Ammon's horn (tissue), 1 donor: ENCODE measurements at regions not wholly inside any gene's neighbourhood (a gene's known extent, or its start where the extent isn't known, plus 50 kb on each side); places are given as distances from the start of the nearest gene placed in this dataset.

Experiments
- DNase-seq: peaks from one replicate; pipeline ENCODE4 v3.0.0-alpha.2; 2016; ENCODE audit warnings: low spot score

DNA sequence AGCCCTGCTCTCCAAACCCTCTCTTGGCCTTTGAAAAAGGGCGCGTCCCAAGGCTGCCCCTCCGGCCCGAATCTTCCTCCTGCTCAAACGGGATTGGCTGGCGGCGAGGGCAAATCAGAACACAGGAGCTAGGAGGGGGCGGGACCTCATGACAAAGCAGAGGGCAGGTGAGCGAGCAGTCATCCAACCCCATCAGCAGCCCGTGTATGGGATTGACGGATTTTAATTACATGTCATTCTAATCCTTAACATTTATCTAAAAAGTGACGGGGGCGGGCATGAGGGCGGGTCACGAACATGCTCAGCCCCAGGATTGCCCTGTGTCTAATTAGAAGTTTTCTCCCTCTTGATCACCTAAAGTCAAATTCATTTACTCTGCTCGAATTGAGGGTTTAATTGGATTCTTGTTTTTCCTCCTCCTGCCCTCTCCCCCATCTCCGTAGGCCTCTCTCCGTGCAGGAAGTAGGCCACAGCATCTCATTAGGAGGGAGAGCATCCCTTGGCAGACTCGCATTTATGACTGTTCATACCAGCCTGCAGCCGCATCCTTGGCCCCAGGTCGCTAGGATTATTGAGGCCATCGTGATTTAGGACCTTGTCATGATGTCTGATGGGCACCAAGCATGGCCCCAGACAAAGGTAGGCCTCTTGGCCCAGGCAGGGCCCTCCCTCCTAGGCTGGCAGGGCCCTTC lies 147.1 kb downstream of the CHST1 start:
- DNase-seq: no peak

DNA sequence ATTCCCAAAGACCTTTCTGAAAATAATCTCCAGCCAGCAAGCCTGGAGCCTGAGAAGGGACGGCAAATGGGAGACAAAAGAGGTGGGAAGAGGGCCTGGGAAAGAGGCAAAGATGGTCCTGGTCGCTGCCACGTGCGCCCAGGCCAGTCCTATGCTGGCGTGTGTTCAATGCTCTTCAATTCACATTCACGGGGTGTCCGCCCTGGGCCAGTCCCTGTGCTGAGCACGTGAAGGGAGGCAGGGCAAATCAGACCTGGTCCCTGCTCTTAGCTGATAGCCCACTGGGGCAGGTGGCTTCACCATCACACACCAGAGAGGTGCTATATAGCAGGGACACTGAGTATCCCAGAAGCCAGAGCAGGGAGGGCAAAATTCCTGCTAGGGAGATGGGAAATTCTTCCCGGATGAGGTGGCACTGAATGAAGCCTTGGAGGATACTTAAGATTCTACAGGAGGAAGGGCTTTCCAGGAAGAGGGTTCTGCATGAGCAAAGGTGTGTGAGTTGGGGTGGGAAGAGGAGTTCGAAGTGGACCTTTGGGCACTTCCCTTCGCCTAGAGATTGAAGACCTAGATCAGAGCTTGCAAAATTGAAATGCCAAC lies 148.2 kb downstream of the CHST1 start:
- no peak for DNase-seq

DNA sequence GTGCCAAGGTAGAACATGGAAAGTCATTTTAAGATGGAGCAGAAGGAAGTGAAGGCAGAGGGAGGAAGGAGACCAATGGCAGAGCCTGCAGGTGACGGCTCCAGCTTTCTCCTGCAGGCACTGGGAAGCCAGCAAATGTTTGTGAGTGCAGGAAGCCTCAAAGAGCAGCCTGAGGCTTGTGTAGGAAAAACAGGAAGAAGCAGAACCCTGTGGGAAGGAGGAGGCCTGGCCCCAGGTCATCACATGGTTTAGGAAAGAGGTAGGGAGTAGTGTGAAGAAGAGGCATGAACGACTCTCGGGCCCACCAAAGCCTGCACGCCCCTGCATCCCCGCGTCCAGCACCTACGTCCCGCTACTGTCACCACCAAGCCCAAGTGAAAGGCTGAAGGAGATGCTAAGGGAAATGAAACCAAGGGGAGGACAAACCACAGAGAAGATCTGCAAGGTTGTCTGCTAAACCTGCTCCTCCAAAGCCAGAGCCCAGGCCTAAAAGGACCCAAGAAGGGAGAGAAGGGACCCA lies 151.5 kb downstream of the CHST1 start:
- no peak for DNase-seq

DNA sequence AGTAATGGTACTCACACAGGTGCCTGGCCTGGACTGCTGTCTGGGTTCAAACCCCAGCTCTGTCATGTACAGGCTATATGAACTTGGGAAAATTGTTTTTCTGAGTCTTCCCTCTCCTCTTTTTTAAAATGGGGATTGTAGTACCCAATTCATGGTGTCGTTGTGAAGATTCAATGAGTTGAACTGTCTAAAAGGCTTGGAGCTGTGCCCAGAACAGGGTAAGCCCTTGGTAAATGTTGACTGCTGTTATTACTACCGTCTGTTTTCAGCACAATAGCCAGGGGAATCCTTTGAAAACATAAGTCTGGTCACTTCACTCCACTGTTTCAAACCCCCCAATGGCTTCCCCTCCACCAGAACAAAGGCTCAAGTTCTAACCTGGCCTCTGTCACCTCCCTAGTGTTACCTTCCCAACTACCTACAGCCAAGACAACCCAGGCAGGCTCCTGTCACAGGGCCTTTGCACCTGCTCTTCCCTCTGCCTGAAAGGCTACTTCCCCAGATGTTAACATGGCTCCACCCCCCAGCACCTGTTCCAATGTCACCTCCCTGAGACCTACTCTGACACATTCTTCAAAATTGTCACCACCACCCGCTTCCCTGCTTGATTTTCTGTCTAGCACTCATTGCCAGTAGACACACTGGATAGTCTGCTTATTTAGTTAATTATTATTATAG lies 152.8 kb downstream of the CHST1 start:
- no peak for DNase-seq

DNA sequence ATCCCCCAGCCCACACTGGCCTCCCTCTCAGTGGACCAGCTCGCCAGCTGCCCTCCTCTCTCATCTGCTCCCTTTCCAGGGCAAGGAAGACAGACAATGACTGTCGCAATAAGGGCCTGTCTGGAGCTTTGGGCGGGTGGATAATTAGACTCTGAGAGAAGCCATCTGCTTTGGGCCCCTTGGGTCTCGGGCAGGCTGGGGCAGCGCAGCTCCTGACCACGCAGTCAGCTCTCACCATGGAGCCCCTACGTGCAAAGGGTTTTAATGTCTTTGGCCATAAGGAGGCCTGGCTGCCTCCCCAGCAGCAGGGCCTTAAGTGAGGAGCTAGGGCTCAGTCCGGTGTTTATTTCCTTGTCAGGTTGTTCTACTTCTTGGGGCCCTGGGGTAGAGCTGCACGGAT lies 153.9 kb downstream of the CHST1 start:
- DNase-seq: no peak

DNA sequence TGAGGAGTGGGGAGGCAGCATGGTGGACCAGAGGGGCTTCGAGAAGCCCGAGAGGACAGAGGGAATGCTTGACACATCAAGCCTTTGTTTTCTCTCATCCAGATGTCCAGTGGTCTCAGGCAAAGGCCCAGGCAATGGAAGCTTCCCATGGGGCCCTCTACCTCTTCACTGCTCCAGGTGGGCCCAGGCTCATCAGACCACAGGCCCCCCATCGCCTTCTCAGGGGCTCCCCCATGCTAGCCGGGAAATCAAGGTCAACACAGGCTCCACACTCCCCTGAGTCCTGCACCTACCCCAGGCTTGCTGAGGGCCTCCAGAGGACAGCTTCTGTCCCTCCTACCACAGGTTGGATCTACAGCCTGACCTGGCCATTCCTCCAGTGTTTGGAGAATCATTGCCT lies 157.5 kb downstream of the CHST1 start:
- no peak for DNase-seq

DNA sequence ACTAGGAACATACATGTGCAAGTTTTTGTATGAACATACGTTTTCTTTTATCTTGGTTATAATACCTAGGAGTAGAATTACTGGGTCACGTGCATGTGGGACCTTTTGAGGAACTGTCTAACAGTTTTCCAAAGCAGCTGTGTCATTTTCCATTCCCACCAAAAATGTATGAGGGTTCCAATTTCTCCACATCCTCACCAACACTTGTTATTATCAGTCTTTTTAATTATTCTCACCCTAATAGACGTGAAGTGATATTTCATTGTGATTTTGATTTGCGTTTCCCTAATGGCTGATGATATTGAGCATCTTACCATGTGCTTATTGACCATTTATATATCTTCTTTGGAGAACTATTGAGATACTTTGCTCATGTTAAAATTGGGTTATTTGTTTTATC lies 162.1 kb downstream of the CHST1 start:
- DNase-seq: no peak

DNA sequence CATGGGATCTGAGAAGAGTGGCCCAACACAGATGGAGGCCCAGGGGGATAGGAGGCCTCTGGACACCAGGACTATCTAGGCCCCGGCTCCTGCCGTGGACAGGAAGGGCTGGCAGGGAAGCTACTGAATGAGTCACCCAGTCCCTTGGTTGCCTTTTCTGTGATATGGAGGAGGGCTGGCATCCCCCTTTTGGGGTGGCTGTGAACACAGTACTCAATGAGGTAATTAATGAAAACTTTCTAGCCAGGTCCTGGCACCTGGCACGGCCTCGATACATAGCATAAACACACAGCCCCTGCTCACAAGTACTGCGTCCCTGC lies 163.2 kb downstream of the CHST1 start:
- DNase-seq: no peak

DNA sequence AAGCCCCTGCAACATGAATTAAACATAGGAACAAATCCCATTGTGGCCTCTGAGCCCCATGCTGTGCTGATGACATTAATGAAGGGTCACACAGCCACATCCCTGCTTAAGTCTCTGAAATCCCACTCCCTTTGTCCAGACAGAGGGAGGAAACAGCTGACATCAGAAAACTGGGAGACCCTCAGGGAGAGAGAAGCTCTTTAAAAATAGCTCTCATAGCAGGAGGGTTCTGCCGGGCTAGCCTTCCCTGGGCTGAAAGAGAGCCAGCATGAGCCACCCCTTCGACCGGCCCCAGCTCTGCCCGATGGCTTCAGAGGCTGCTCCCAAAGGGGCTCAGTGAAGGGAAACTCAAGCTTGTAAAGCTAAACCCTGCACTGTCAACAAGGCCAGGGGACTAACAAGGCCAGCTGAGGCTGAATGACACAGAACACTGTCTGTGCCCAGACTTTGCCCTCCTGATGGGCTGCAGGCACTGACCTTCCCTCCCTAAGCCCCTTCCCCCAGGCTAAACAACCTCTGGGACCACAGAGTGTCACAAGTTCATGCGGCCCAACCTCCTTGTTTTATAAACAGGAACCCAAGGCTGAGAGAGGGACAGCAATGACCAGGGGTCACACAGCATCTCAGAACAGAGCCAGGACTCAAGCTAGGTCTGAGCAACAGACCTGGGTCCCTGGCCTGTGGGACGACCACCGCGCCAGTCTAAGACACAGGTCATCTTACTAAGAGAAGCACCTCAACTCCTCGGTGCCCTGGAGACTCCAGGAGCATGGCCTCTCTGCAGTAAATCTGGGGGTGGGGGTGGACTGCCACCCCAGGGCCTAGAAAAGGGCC lies 163.8 kb downstream of the CHST1 start:
- DNase-seq: no peak

DNA sequence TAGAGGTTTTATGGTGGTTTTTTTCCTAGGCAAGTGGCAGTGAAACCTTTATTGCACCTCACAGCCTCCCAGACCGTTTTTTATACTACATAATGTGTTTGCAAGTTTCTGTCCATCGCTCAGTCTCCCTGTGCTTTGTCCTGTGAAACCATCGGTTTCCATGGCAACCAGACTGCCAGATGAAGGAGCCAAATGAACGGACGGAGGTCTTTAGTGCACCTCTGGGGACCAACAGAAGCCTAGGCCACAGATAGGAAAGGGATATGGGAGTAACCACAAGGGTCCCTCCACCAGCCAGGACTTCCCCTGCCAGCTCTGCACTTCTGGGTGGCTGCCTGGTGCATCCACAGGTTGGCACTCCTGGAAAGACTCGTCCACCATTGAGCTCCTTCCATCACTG lies 165.0 kb downstream of the CHST1 start:
- DNase-seq: no peak

DNA sequence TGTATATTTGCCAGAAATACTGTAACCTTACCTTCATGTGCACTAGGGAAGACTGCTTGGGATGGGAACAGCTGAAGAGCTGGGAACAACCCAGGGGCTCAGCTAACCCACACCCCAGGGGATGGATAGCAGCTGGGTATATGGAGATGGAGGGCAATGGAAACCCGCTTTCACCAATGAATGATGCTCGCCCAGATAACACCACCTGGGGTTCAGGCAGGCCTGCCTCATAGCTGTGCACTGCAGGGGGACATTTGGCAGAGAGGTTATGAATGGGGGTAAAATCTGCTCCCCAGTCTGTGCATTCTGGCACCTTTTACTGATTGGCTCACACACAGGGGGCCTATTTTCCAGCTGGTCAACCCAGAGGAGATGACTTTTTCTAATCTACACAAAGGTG lies 170.7 kb downstream of the CHST1 start:
- DNase-seq: no peak

DNA sequence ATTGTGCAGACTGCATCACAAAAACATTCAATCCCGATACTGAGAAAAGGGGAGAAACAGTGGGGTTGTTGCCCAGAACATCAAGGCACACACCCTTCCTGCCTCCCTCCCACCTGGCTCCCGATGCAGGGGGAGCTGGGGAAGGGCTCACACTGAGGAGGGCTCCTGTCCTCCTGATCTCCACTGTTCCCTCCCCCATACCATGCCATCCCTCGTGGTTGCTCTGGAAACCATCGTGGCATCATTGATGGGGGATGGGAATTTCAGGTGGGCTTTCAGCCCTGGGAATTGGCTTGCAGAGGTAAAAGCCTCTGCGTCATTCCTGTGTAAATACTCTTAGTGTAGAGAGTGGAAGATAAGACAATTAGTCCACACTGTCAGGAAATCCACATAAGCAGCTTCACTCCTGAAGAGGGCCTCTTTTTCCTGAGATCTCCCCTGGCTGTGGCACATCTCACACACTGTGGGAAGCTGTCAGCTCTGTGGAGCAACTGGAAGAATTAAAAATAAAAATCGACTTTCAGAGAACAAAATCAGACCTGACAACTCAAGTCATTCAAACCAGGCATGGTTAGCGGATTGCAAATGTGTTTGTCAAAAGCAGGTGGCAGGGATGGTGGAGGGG lies 176.0 kb downstream of the CHST1 start:
- no peak for DNase-seq

DNA sequence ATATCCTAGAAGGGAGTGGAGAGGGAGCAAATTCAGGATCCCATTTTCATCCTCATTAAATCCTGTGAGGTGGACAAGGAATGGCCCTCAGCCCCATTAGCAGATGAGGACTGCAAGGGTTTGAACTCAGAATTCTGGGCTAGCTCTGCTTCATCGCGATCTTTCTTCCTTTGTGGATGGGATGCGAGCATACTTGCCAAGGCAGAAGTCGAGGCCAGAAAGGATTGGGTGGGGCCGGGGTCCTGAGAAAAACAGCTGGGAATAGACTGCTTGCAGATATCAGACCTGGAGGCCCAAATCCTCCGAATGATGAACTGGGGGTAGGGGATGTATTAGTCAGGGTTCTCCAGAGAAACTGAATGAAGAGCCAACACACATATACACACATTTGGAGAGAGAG lies 179.0 kb downstream of the CHST1 start:
- DNase-seq: no peak

DNA sequence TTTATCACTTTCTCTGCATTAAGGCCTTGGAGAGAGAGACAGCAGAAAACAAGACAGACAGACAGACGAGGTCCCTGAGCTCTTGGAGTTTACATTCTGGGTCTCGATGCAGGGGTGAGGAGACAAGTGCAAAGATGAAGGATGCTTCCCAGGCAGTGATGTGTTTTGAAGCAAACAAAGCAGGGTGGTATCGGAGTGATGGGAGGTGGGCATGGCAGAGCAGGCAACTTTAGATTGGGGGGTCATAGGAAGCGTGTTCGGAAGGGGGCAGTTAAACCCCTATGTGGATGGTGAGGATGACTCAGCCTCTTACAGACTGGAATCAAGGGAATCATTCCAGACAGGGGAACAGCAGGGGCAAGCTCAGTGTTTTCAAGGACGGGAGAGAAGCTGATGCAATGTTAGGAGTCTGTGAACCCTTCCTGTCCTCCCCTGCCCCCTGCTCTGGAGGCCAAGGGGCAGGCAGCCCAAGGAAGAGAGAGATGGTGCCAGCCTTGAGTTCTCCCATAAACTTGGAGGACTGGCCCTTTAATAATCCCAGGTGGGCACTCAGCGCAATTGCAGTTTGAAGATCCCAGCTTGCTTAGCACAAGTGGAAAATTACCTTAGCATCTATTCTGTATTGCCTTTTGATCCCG lies 180.2 kb downstream of the CHST1 start:
- DNase-seq: no peak

DNA sequence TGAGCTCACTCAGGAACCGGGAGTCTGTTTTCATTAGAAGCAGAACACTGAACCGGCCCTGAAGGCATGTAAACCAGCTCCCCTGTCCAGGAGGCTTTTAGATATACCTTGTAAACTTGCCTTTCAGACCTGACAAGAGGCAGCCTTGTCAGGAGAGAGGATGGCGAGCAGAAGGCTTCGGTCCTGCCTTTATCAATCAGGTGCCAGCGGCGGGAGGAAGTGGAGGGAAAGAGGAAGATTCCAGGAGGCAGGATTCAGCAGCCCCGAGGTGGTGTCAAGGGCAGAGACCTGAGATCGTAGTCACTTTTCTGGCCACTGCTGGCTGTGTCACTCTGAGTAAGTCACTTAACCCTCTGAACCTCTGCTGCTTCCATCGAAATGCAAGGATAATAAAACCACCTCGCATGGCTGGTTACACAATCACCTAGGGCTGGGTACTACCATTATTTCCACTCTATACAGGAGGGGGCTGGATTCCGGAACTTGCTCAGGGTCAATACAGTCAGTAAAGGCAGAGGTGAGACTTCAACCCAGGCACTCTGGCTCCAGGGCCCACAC lies 181.0 kb downstream of the CHST1 start:
- DNase-seq: no peak

DNA sequence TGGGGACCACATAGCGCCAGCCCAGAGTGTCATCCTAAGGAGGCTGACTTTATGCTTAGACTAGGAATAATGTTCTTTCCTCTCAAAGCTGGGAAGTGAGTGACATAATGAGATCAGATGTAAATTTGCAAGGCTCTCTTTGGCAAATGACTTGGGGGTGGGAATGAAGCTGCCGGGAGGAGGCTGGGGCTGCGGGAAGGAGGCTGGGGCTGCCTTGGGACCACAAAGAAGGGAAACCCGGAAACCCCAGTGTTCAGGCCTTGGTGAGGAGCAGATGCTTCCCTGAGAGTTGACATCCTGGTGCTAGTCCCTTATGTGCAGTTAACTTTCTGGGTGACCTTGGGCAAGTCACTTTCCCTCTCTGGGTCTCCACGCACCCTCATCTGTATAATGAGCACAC lies 182.0 kb downstream of the CHST1 start:
- no peak for DNase-seq

DNA sequence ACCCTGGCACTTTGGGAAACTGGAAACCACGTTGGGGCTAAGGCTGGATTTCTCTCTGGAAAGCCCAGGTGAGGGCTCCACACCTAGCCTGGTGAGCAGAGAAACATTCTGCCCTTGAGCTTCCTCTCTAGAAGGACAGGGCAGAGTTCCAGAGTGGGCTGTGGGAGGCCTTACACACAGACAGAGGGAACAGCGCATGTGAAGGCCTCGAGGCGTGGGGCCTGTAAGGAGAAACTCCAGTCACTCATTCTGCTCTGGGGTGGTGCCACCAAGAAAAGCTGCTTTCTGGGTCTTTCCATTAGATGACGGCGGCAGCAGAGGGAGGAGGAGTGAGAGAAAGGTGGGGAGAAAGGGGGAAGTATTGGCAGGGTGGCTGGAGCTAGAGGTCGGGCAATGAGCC lies 183.1 kb downstream of the CHST1 start:
- DNase-seq: no peak

DNA sequence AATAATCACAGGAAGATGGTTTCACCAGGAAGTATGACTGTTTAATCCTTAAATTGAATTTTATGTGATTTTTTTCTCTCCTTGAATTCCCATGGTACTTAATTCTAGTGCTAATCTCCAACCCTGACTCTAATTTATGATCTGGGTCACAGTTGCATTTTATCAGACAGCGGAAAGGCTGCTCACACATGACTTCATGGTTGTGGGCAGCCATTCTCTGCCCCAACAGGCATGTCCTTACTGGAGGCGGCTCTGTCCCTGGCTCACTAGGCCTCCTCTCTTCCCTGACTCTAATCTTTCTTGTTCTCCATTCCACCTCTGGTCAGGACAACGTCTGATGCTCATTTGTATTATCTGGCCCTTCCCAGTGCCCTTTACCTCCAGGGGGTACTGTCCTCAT lies 184.4 kb downstream of the CHST1 start:
- no peak for DNase-seq

DNA sequence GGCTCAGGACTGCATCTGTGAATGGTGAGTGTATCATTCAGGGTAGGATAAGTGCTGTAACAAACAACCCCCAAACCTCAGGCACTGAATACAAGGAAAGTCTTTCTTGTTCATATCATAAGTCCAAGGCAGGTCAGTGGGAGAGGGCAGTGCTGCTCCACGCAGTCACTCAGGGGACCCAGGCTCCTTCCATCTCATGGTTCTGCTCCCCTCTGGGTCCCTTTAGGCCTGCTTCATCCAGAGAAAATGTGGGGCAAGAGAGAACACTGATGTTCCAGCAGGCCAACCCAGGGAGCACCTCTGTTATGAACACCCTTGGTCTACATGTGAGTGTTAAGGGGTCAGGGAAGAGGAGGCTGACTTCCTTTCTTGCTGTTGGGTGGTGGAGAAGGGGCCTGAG lies 187.8 kb downstream of the CHST1 start:
- no peak for DNase-seq

DNA sequence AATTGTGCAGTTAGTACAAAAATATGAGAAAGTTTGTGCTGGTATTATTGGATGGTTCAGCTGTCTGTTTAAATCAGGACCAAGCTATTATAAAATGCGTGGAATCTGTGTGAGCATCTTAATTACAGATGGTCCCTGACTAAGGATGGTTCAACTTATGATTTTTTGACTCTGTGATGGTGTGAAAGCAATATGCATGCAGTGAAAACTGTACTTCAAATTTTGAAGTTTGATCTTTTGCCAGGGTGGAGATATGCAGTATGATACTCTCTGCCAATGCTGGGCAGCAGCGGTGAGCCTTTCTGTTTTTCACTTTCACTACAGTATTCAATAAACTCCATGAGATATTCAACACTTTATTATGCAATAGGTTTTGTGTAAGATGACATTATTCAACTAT lies 189.3 kb downstream of the CHST1 start:
- DNase-seq: no peak

DNA sequence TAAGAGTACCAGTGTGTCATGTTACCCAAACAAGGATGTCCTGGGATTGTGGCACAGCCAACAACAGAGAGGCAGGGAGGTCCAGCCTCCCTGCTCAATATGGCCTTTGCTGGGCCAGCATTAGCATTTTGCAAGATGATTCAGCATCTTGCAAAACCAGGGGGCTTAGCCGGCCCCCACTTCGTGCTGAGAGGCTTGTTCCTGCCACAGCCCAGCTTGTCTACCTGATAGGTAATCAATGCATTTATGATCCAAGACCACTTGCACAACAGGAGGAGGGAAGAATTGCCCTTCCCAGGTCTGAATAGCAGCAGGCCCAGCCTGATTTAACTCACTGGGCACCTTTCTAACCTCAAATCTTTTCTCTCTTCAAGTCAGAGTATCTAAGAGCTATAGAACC lies 189.0 kb upstream of the SYT13 start:
- no peak for DNase-seq
